CD4-positive, CD25-positive, alpha-beta regulatory T cell (primary cell): ENCODE measurements at regions not wholly inside any gene's neighbourhood (a gene's known extent, or its start where the extent isn't known, plus 50 kb on each side); places are given as distances from the start of the nearest gene placed in this dataset.
"Not testable (repeated sequence)": the region's sequence is repeated elsewhere in the genome, so short reads cannot be mapped to it uniquely, and the experiment has no call there.

Experiments
- ATAC-seq, 2 donors: fragments of 150-1000 bp; cut with Tn5 transposase; one replicate each; pipeline ENCODE4 v1.10.0; 2021; ENCODE audit warnings: low read depth in 2 of 2, moderate number of reproducible peaks in 2 of 2, moderate library complexity in 1 of 2
- DNase-seq, 3 donors: peaks; one replicate each; pipeline versions ENCODE4 v3.0.0 to v3.0.0-alpha.2; 2012 to 2022; ENCODE audit warnings: mixed read lengths in 1 of 3
- H3K27ac ChIP-seq: one replicate; pipeline ENCODE4 v1.7.0; 2013; ENCODE audit warnings: mild to moderate bottlenecking, low read length; ENCODE audit not compliant: insufficient read depth, poor library complexity, severe bottlenecking
- H3K27me3 ChIP-seq: one replicate; pipeline ENCODE4 v1.7.0; 2013; ENCODE audit warnings: low read length; ENCODE audit not compliant: control insufficient read depth, insufficient read depth
- H3K36me3 ChIP-seq: one replicate; pipeline ENCODE4 v1.7.0; 2013; ENCODE audit warnings: mild to moderate bottlenecking, low read length, moderate library complexity; ENCODE audit not compliant: control insufficient read depth, insufficient read depth
- H3K4me1 ChIP-seq: 2 replicates; pipeline ENCODE4 v1.7.0; 2013; ENCODE audit warnings: mild to moderate bottlenecking, low read length; ENCODE audit not compliant: insufficient read depth, control insufficient read depth, poor library complexity, severe bottlenecking
- H3K4me3 ChIP-seq: one replicate; pipeline ENCODE4 v1.7.0; 2013; ENCODE audit warnings: low read depth, mild to moderate bottlenecking, low read length, moderate library complexity
- H3K9me3 ChIP-seq, 2 experiments: 1 replicate in 1 of 2; 2 replicates in 1 of 2; pipeline ENCODE4 v1.7.0; 2013; ENCODE audit warnings: low read length in 2 of 2, mild to moderate bottlenecking in 1 of 2, moderate library complexity in 1 of 2; ENCODE audit not compliant: control insufficient read depth in 2 of 2
- H3K27ac Mint-ChIP-seq, 3 donors: one replicate each; pipeline ENCODE4 v1.8.0; 2020 to 2022; ENCODE audit warnings: mild to moderate bottlenecking in 3 of 3, mixed read lengths in 3 of 3, moderate library complexity in 2 of 3
- H3K27me3 Mint-ChIP-seq: one replicate; pipeline ENCODE4 v1.8.0; 2022; ENCODE audit warnings: mild to moderate bottlenecking, mixed read lengths
- H3K36me3 Mint-ChIP-seq: one replicate; pipeline ENCODE4 v1.8.0; 2020; ENCODE audit warnings: mixed read lengths
- H3K4me1 Mint-ChIP-seq, 4 donors: one replicate each; pipeline ENCODE4 v1.8.0; 2020 to 2022; ENCODE audit warnings: mixed read lengths in 4 of 4, mild to moderate bottlenecking in 1 of 4
- H3K4me3 Mint-ChIP-seq, 4 donors: one replicate each; pipeline ENCODE4 v1.8.0; 2020 to 2022; ENCODE audit warnings: mild to moderate bottlenecking in 4 of 4, mixed read lengths in 4 of 4, moderate library complexity in 3 of 4
- H3K9me3 Mint-ChIP-seq, 7 donors: one replicate each; pipeline ENCODE4 v1.8.0; 2020 to 2022; ENCODE audit warnings: mixed read lengths in 7 of 7, mild to moderate bottlenecking in 3 of 7, moderate library complexity in 2 of 7

- peaks cover 7 to 24% (median 15%) of the 10 kb centered on the region in 4 donors for H3K4me1 Mint-ChIP-seq
- no peak overlapping the region for H3K27ac Mint-ChIP-seq
- DNase-seq (no peak), ATAC-seq (no peak)
- peaks cover 0 to 8% (median 0%) of the 10 kb centered on the region in 7 donors for H3K9me3 Mint-ChIP-seq
- Histone ChIP-seq H3K9me3 (no peaks in the 10 kb centered on the region), H3K4me3 (no peak overlapping the region), H3K27ac (no peak overlapping the region), H3K27me3 (no peaks in the 10 kb centered on the region), H3K36me3 (no peaks in the 10 kb centered on the region), H3K4me1 (peaks cover 10% of the 10 kb centered on the region)
- H3K36me3 Mint-ChIP-seq, result no peaks in the 10 kb centered on the region
- H3K4me3 Mint-ChIP-seq, result no peak overlapping the region
- peaks cover 7% of the 10 kb centered on the region for H3K27me3 Mint-ChIP-seq
Measured at GRCh38 chr3:153244961-153245360, 82.9 kb downstream of the RAP2B start.

GRCh38 chr3:153245661-153246060 lies 83.6 kb downstream of the RAP2B start:
- Histone ChIP-seq H3K36me3 (no peaks in the 10 kb centered on the region), H3K27me3 (no peaks in the 10 kb centered on the region), H3K4me3 (no peak overlapping the region), H3K9me3 (no peaks in the 10 kb centered on the region), H3K4me1 (peaks cover 10% of the 10 kb centered on the region), H3K27ac (no peak overlapping the region)
- peaks cover 0 to 8% (median 0%) of the 10 kb centered on the region in 7 donors for H3K9me3 Mint-ChIP-seq
- ATAC-seq, result no peak
- H3K4me3 Mint-ChIP-seq, result no peak overlapping the region
- H3K36me3 Mint-ChIP-seq, result no peaks in the 10 kb centered on the region
- DNase-seq, result no peak
- peaks cover 7 to 31% (median 20%) of the 10 kb centered on the region in 4 donors for H3K4me1 Mint-ChIP-seq
- H3K27me3 Mint-ChIP-seq, result peaks cover 7% of the 10 kb centered on the region
- H3K27ac Mint-ChIP-seq, result no peak overlapping the region

DNA sequence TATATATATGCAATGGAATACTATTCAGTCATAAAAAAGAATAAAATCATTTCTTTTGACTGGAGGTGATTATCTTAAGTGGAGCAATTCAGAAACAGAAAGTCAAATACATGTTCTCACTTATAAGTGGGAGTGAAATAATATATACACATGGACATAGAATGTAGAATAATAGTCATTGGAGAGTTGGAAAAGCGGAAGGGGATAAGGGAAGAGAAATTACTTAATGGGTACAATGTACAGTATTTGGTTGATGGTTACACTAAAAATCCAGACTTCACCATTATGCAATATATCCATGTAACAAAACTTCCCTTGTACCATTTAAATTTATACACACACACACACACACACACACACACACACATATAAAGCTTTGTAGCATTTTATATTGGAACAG lies 84.3 kb downstream of the RAP2B start:
- Mint-ChIP-seq H3K9me3 (peaks cover 0 to 8% (median 0%) of the 10 kb centered on the region in 7 donors), H3K27ac (no peak overlapping the region), H3K36me3 (no peaks in the 10 kb centered on the region), H3K4me3 (no peak overlapping the region), H3K27me3 (peaks cover 9% of the 10 kb centered on the region), H3K4me1 (peaks cover 7 to 32% (median 20%) of the 10 kb centered on the region in 4 donors)
- DNase-seq (no peak), ATAC-seq (no peak)
- Histone ChIP-seq H3K36me3 (no peaks in the 10 kb centered on the region), H3K4me1 (peaks cover 10% of the 10 kb centered on the region), H3K27ac (no peak overlapping the region), H3K9me3 (no peaks in the 10 kb centered on the region), H3K27me3 (no peaks in the 10 kb centered on the region), H3K4me3 (no peak overlapping the region)

GRCh38 chr3:153246806-153247205 lies 84.8 kb downstream of the RAP2B start:
- Histone ChIP-seq H3K27me3 (no peaks in the 10 kb centered on the region), H3K4me3 (no peak overlapping the region), H3K36me3 (no peaks in the 10 kb centered on the region), H3K9me3 (no peaks in the 10 kb centered on the region), H3K4me1 (peaks cover 10% of the 10 kb centered on the region), H3K27ac (no peak overlapping the region)
- Mint-ChIP-seq H3K4me3 (no peak overlapping the region), H3K4me1 (peaks cover 7 to 32% (median 22%) of the 10 kb centered on the region in 4 donors), H3K27ac (no peak overlapping the region), H3K36me3 (no peaks in the 10 kb centered on the region), H3K27me3 (peaks cover 12% of the 10 kb centered on the region), H3K9me3 (peaks cover 0 to 8% (median 0%) of the 10 kb centered on the region in 7 donors)
- DNase-seq (no peak), ATAC-seq (no peak)

GRCh38 chr3:153247331-153248330 lies 85.6 kb downstream of the RAP2B start:
- Histone ChIP-seq H3K9me3 (no peaks in the 10 kb centered on the region), H3K36me3 (no peaks in the 10 kb centered on the region), H3K27ac (no peak overlapping the region), H3K4me3 (no peak overlapping the region), H3K4me1 (peaks cover 10% of the 10 kb centered on the region), H3K27me3 (no peaks in the 10 kb centered on the region)
- ATAC-seq (no peak), DNase-seq (no peak)
- peaks cover 0 to 2% (median 0%) of the 10 kb centered on the region in 7 donors for H3K9me3 Mint-ChIP-seq
- peak overlapping the region in 2 of 3 donors; percentile 14 to 39 for H3K27ac Mint-ChIP-seq
- H3K36me3 Mint-ChIP-seq, result no peaks in the 10 kb centered on the region
- H3K4me3 Mint-ChIP-seq, result no peak overlapping the region
- H3K4me1 Mint-ChIP-seq, result peaks cover 7 to 30% (median 20%) of the 10 kb centered on the region in 4 donors
- peaks cover 7% of the 10 kb centered on the region for H3K27me3 Mint-ChIP-seq

- H3K4me3 Mint-ChIP-seq, result peak overlapping the region in 1 of 4 donors; percentile 30
- ATAC-seq, H3K27me3 ChIP-seq, H3K9me3 ChIP-seq, H3K9me3 Mint-ChIP-seq, H3K36me3 Mint-ChIP-seq, H3K27ac ChIP-seq, H3K4me3 ChIP-seq, H3K4me1 ChIP-seq, DNase-seq, H3K36me3 ChIP-seq, H3K27me3 Mint-ChIP-seq: not testable (repeated sequence)
- peaks cover 7 to 30% (median 20%) of the 10 kb centered on the region in 4 donors for H3K4me1 Mint-ChIP-seq
- peak overlapping the region; percentile 4 to 88 (median 74) for H3K27ac Mint-ChIP-seq
Measured at GRCh38 chr3:153248835-153249234, 86.8 kb downstream of the RAP2B start.

DNA sequence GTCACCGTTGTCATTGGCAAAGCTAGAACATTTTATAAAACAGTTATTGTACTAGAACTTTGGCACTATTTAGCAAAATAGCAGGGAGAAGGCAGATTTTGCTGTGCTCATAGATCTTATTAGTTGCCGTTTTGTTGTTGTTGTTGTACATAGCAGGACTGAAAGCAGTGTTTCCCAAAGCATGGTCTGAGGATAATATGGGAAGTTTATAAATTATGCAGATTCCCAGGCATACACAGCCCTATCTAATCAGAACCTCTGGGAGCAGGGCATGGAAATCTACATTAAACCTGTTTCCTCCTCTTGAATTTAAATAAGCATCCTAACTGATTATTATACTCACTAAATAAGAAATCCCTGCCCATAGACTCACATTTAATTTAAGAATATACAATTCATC lies 87.9 kb downstream of the RAP2B start:
- H3K27ac Mint-ChIP-seq, result peak overlapping the region in 1 of 3 donors; percentile 4
- no peaks in the 10 kb centered on the region for H3K9me3 ChIP-seq
- H3K27me3 ChIP-seq, result no peaks in the 10 kb centered on the region

More for the DNA sequence above, 87.9 kb downstream of the RAP2B start:
- no peaks in the 10 kb centered on the region for H3K36me3 Mint-ChIP-seq
- H3K4me3 Mint-ChIP-seq, result no peak overlapping the region
- Histone ChIP-seq H3K36me3 (no peaks in the 10 kb centered on the region), H3K4me3 (no peak overlapping the region), H3K4me1 (peaks cover 10% of the 10 kb centered on the region), H3K27ac (no peak overlapping the region)
- H3K9me3 Mint-ChIP-seq, result peaks cover 0 to 2% (median 0%) of the 10 kb centered on the region in 7 donors
- DNase-seq (no peak), ATAC-seq (no peak)
- H3K4me1 Mint-ChIP-seq, result peaks cover 7 to 30% (median 20%) of the 10 kb centered on the region in 4 donors
- H3K27me3 Mint-ChIP-seq, result peaks cover 5% of the 10 kb centered on the region
